Activated CD4-positive, alpha-beta T cell treated with anti-CD3 and anti-CD28 coated beads for 48 hours (primary cell): ENCODE measurements at regions not wholly inside any gene's neighbourhood (a gene's known extent, or its start where the extent isn't known, plus 50 kb on each side); places are given as distances from the start of the nearest gene placed in this dataset.

Experiments used
- DNase-seq: peaks from one replicate; pipeline ENCODE4 v3.0.0-alpha.2; 2020

- DNase-seq: no peak
Measured at GRCh38 chr2:575030-575726, 102.0 kb downstream of the TMEM18 start.

GRCh38 chr2:573805-574392 is 103.3 kb downstream of the TMEM18 start:
- DNase-seq: no peak

- no peak for DNase-seq
Measured at GRCh38 chr2:573025-573424, 104.2 kb downstream of the TMEM18 start.

- DNase-seq: no peak
Measured at GRCh38 chr2:569681-570080, 107.5 kb downstream of the TMEM18 start.

GRCh38 chr2:568639-569235 is 108.5 kb downstream of the TMEM18 start:
- DNase-seq: no peak

- no peak for DNase-seq
Measured at GRCh38 chr2:567865-568638, 109.2 kb downstream of the TMEM18 start.

- DNase-seq: no peak
Measured at GRCh38 chr2:567496-567864, 109.7 kb downstream of the TMEM18 start.

- DNase-seq: no peak
Measured at GRCh38 chr2:566379-567313, 110.6 kb downstream of the TMEM18 start.

GRCh38 chr2:564471-565181 is 112.6 kb downstream of the TMEM18 start:
- no peak for DNase-seq

GRCh38 chr2:563512-563911 is 113.7 kb downstream of the TMEM18 start:
- DNase-seq: no peak

GRCh38 chr2:562391-563364 is 114.5 kb downstream of the TMEM18 start:
- no peak for DNase-seq

- DNase-seq: no peak
Measured at GRCh38 chr2:558879-559278, 118.3 kb downstream of the TMEM18 start.

- no peak for DNase-seq
Measured at GRCh38 chr2:558302-558642, 118.9 kb downstream of the TMEM18 start.

GRCh38 chr2:557635-558301 is 119.4 kb downstream of the TMEM18 start:
- no peak for DNase-seq

- no peak for DNase-seq
Measured at GRCh38 chr2:556485-556884, 120.7 kb downstream of the TMEM18 start.

GRCh38 chr2:555164-555922 is 121.9 kb downstream of the TMEM18 start:
- no peak for DNase-seq

GRCh38 chr2:554444-554843 is 122.8 kb downstream of the TMEM18 start:
- DNase-seq: no peak

- DNase-seq: no peak
Measured at GRCh38 chr2:552906-553305, 124.3 kb downstream of the TMEM18 start.

- DNase-seq: no peak
Measured at GRCh38 chr2:551621-552020, 125.6 kb downstream of the TMEM18 start.
